Ectodermal cell (in vitro differentiated cells): ENCODE measurements at regions not wholly inside any gene's neighbourhood (a gene's known extent, or its start where the extent isn't known, plus 50 kb on each side); places are given as distances from the start of the nearest gene placed in this dataset.

ENCODE experiments used
- H3K27ac ChIP-seq: 2 replicates; pipeline ENCODE4 v1.7.0; 2013; ENCODE audit warnings: mild to moderate bottlenecking, low read depth, low read length; ENCODE audit not compliant: insufficient read depth, poor library complexity, severe bottlenecking
- H3K27me3 ChIP-seq: 2 replicates; pipeline ENCODE4 v1.7.0; 2013; ENCODE audit warnings: mild to moderate bottlenecking, low read length; ENCODE audit not compliant: insufficient read depth, control insufficient read depth, poor library complexity, severe bottlenecking
- H3K36me3 ChIP-seq: one replicate; pipeline ENCODE4 v1.7.0; 2013; ENCODE audit warnings: low read length; ENCODE audit not compliant: control insufficient read depth, insufficient read depth
- H3K4me1 ChIP-seq: one replicate; pipeline ENCODE4 v1.7.0; 2013; ENCODE audit warnings: low read length; ENCODE audit not compliant: control insufficient read depth, insufficient read depth
- H3K4me3 ChIP-seq: 2 replicates; pipeline ENCODE4 v1.7.0; 2013; ENCODE audit warnings: low read depth, low read length, control low read depth; ENCODE audit not compliant: insufficient read depth
- H3K9me3 ChIP-seq: 2 replicates; pipeline ENCODE4 v1.7.0; 2013; ENCODE audit warnings: mild to moderate bottlenecking, low read length, moderate library complexity; ENCODE audit not compliant: control insufficient read depth
- WGBS, 2 experiments: methylation state at CpG; one replicate each; pipeline ENCODE4 v1.1.7; 2013; ENCODE audit warnings: missing lambda C conversion rate in 2 of 2; 5-methylcytosine and 5-hydroxymethylcytosine counted together

- Histone ChIP-seq H3K36me3 (no peaks in the 10 kb centered on the region), H3K9me3 (no peaks in the 10 kb centered on the region), H3K27ac (no peak overlapping the region), H3K4me1 (no peaks in the 10 kb centered on the region), H3K4me3 (no peak overlapping the region), H3K27me3 (no peaks in the 10 kb centered on the region)
- 91 to 92% methylated on average over 4 to 5 of the region's 5 CpGs for WGBS, 2 experiments
These were observed 166.0 kb upstream of the ANK3 start for GRCh38 chr10:60555700-60556099.

- 57 to 93% methylated on average over 1 of the region's 1 CpG for WGBS, 2 experiments
- no peaks in the 10 kb centered on the region for H3K27me3 ChIP-seq
- H3K4me1 ChIP-seq: no peaks in the 10 kb centered on the region
- H3K9me3 ChIP-seq: no peaks in the 10 kb centered on the region
- H3K27ac ChIP-seq: no peak overlapping the region
- H3K4me3 ChIP-seq: no peak overlapping the region
- H3K36me3 ChIP-seq: no peaks in the 10 kb centered on the region
These were observed 160.0 kb upstream of the ANK3 start for GRCh38 chr10:60549686-60550085.

GRCh38 chr10:60542657-60543056, 153.0 kb upstream of the ANK3 start:
- Histone ChIP-seq H3K4me1 (no peaks in the 10 kb centered on the region), H3K27me3 (no peaks in the 10 kb centered on the region), H3K9me3 (no peaks in the 10 kb centered on the region), H3K27ac (no peak overlapping the region), H3K36me3 (no peaks in the 10 kb centered on the region), H3K4me3 (no peak overlapping the region)
- 63 to 91% methylated on average over 2 of the region's 4 CpGs for WGBS, 2 experiments

- Histone ChIP-seq H3K27me3 (no peaks in the 10 kb centered on the region), H3K4me3 (no peak overlapping the region), H3K27ac (no peak overlapping the region), H3K4me1 (no peaks in the 10 kb centered on the region), H3K36me3 (no peaks in the 10 kb centered on the region), H3K9me3 (no peaks in the 10 kb centered on the region)
- WGBS, 2 experiments: 92 to 96% methylated on average over 2 to 3 of the region's 3 CpGs
These were observed 151.8 kb upstream of the ANK3 start for GRCh38 chr10:60541451-60541850.

- no CpG with 5 or more reads among the region's 1 CpG for WGBS, 2 experiments
- H3K27ac ChIP-seq: no peak overlapping the region
- H3K27me3 ChIP-seq: no peaks in the 10 kb centered on the region
- no peaks in the 10 kb centered on the region for H3K4me1 ChIP-seq
- no peaks in the 10 kb centered on the region for H3K36me3 ChIP-seq
- H3K4me3 ChIP-seq: no peak overlapping the region
- H3K9me3 ChIP-seq: no peaks in the 10 kb centered on the region
These were observed 148.0 kb upstream of the ANK3 start for GRCh38 chr10:60537697-60538096.

GRCh38 chr10:60536529-60537114, 146.9 kb upstream of the ANK3 start:
- Histone ChIP-seq H3K27me3 (no peaks in the 10 kb centered on the region), H3K4me3 (no peak overlapping the region), H3K9me3 (no peaks in the 10 kb centered on the region), H3K27ac (no peak overlapping the region), H3K36me3 (no peaks in the 10 kb centered on the region), H3K4me1 (no peaks in the 10 kb centered on the region)
- WGBS, 2 experiments: 95 to 96% methylated on average over 6 of the region's 7 CpGs

GRCh38 chr10:60535427-60535826, 145.8 kb upstream of the ANK3 start:
- 100% methylated on average over 1 of the region's 1 CpG; no CpG with 5 or more reads in 1 of the 2 experiments for WGBS, 2 experiments
- Histone ChIP-seq H3K27me3 (no peaks in the 10 kb centered on the region), H3K27ac (no peak overlapping the region), H3K9me3 (no peaks in the 10 kb centered on the region), H3K36me3 (no peaks in the 10 kb centered on the region), H3K4me3 (no peak overlapping the region), H3K4me1 (no peaks in the 10 kb centered on the region)

GRCh38 chr10:60534761-60535389, 145.2 kb upstream of the ANK3 start:
- H3K4me1 ChIP-seq: no peaks in the 10 kb centered on the region
- 65 to 67% methylated on average over 4 of the region's 4 CpGs for WGBS, 2 experiments
- no peaks in the 10 kb centered on the region for H3K36me3 ChIP-seq
- H3K27ac ChIP-seq: no peak overlapping the region
- no peaks in the 10 kb centered on the region for H3K27me3 ChIP-seq
- H3K4me3 ChIP-seq: no peak overlapping the region
- H3K9me3 ChIP-seq: no peaks in the 10 kb centered on the region

GRCh38 chr10:60532696-60533468, 143.2 kb upstream of the ANK3 start:
- Histone ChIP-seq H3K27me3 (no peaks in the 10 kb centered on the region), H3K36me3 (no peaks in the 10 kb centered on the region), H3K27ac (no peak overlapping the region), H3K4me3 (no peak overlapping the region), H3K4me1 (no peaks in the 10 kb centered on the region), H3K9me3 (no peaks in the 10 kb centered on the region)
- 76 to 78% methylated on average over 6 of the region's 6 CpGs for WGBS, 2 experiments

- WGBS, 2 experiments: 97 to 100% methylated on average over 1 to 2 of the region's 2 CpGs
- Histone ChIP-seq H3K4me1 (no peaks in the 10 kb centered on the region), H3K4me3 (no peak overlapping the region), H3K36me3 (no peaks in the 10 kb centered on the region), H3K9me3 (no peaks in the 10 kb centered on the region), H3K27ac (no peak overlapping the region), H3K27me3 (no peaks in the 10 kb centered on the region)
These were observed 141.3 kb upstream of the ANK3 start for GRCh38 chr10:60531006-60531405.
